DND-41 (cell line): ENCODE measurements at regions not wholly inside any gene's neighbourhood (a gene's known extent, or its start where the extent isn't known, plus 50 kb on each side); places are given as distances from the start of the nearest gene placed in this dataset.

Source experiments
- ATAC-seq: fragments of 200-7000 bp; cut with Tn5 transposase; 3 replicates; pipeline ENCODE4 v1.9.1; 2021; ENCODE audit warnings: low read depth; ENCODE audit not compliant: insufficient read depth
- DNase-seq: peaks from one replicate; pipeline ENCODE4 v3.0.0-alpha.2; 2020
- H2AFZ ChIP-seq: 2 replicates; pipeline ENCODE4 v1.6.0; 2012; ENCODE audit warnings: low read depth, low read length
- H3K27ac ChIP-seq: 2 replicates; pipeline ENCODE4 v1.5.1; 2012; ENCODE audit warnings: low read length, inconsistent platforms
- H3K27me3 ChIP-seq: fragments of 200-600 bp; sonication (generic); 2 replicates; pipeline ENCODE4 v1.6.0; 2012; ENCODE audit warnings: low read length, mild to moderate bottlenecking, inconsistent platforms; ENCODE audit not compliant: insufficient read depth, poor library complexity
- H3K36me3 ChIP-seq: 2 replicates; pipeline ENCODE4 v1.5.1; 2012; ENCODE audit warnings: low read length, inconsistent platforms; ENCODE audit not compliant: insufficient read depth
- H3K4me1 ChIP-seq: 2 replicates; pipeline ENCODE4 v1.5.1; 2012; ENCODE audit warnings: mild to moderate bottlenecking, low read length; ENCODE audit not compliant: insufficient read depth
- H3K4me2 ChIP-seq: 2 replicates; pipeline ENCODE4 v1.6.0; 2012; ENCODE audit warnings: mild to moderate bottlenecking, moderate library complexity, low read length, inconsistent platforms; ENCODE audit not compliant: insufficient read depth
- H3K4me3 ChIP-seq, 2 experiments: fragments of 200-600 bp in 1 of 2; shearing (Covaris generic) in 1 of 2; 2 replicates each; pipeline ENCODE4 v1.5.1; 2012 to 2016; ENCODE audit warnings: inconsistent platforms in 2 of 2, low read length in 2 of 2, mild to moderate bottlenecking in 2 of 2, low read depth in 1 of 2, moderate library complexity in 1 of 2
- H3K79me2 ChIP-seq: 2 replicates; pipeline ENCODE4 v1.6.0; 2012; ENCODE audit warnings: low read length, inconsistent platforms; ENCODE audit not compliant: insufficient read depth
- H3K9ac ChIP-seq: 2 replicates; pipeline ENCODE4 v1.6.0; 2012; ENCODE audit warnings: low read depth, mild to moderate bottlenecking, inconsistent platforms, low read length, moderate library complexity
- H3K9me3 ChIP-seq: 2 replicates; pipeline ENCODE4 v1.5.1; 2012; ENCODE audit warnings: low read length, moderate library complexity, mild to moderate bottlenecking, inconsistent platforms; ENCODE audit not compliant: insufficient read depth, severe bottlenecking
- H4K20me1 ChIP-seq: 2 replicates; pipeline ENCODE4 v1.6.0; 2012; ENCODE audit warnings: low read length; ENCODE audit not compliant: insufficient read depth
- EZH2 ChIP-seq: IDR thresholded peaks from 3 replicates; pipeline ENCODE4 v1.6.1; 2012; ENCODE audit warnings: borderline replicate concordance, low read depth, mild to moderate bottlenecking, moderate library complexity, low read length, inconsistent platforms; ENCODE audit not compliant: severe bottlenecking
- TF ChIP-seq, protein P1 (sequence below): IDR thresholded peaks from 2 replicates; pipeline ENCODE4 v1.5.1; 2012; ENCODE audit warnings: borderline replicate concordance, low read length, moderate library complexity, mild to moderate bottlenecking; ENCODE audit not compliant: poor library complexity, severe bottlenecking; ENCODE audit errors: extremely low read depth

DNA sequence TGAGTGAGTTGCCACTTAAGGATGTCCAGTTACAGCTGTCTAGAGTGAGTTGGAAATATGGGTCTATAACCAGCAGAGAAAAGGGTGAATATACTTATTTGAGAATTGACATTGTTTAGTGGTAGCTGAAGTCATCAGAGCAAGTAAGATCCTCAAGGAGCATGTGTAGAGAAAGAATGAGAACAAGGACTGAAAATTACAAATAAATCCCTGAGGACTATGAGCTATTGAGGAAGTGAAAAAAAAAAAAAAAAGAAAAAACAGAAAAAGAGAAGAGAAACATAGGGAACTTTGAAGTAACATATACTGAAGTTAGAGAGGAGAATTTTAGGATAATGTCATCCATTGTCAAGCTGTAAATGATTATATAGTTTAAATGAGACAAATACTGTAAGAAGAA lies 134.0 kb upstream of the CCDC68 start:
- Histone ChIP-seq H2AFZ (no peak overlapping the region), H3K4me2 (no peak overlapping the region), H3K79me2 (no peaks in the 10 kb centered on the region), H3K27me3 (no peaks in the 10 kb centered on the region), H3K27ac (no peak overlapping the region), H3K9ac (no peak overlapping the region), H3K36me3 (no peaks in the 10 kb centered on the region), H4K20me1 (no peaks in the 10 kb centered on the region), H3K4me1 (no peaks in the 10 kb centered on the region), H3K9me3 (no peaks in the 10 kb centered on the region), H3K4me3 (no peak overlapping the region)
- DNase-seq = no peak
- no peak for ATAC-seq
- TF ChIP-seq EZH2 = no peak
- TF ChIP-seq, protein P1, sequence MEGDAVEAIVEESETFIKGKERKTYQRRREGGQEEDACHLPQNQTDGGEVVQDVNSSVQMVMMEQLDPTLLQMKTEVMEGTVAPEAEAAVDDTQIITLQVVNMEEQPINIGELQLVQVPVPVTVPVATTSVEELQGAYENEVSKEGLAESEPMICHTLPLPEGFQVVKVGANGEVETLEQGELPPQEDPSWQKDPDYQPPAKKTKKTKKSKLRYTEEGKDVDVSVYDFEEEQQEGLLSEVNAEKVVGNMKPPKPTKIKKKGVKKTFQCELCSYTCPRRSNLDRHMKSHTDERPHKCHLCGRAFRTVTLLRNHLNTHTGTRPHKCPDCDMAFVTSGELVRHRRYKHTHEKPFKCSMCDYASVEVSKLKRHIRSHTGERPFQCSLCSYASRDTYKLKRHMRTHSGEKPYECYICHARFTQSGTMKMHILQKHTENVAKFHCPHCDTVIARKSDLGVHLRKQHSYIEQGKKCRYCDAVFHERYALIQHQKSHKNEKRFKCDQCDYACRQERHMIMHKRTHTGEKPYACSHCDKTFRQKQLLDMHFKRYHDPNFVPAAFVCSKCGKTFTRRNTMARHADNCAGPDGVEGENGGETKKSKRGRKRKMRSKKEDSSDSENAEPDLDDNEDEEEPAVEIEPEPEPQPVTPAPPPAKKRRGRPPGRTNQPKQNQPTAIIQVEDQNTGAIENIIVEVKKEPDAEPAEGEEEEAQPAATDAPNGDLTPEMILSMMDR = no peak

- no peaks in the 10 kb centered on the region for H4K20me1 ChIP-seq
- TF ChIP-seq, protein P1 = no peak
- TF ChIP-seq EZH2 = no peak
- H3K4me3 ChIP-seq = no peak overlapping the region
- DNase-seq = no peak
- H3K27me3 ChIP-seq = no peaks in the 10 kb centered on the region
- no peak overlapping the region for H2AFZ ChIP-seq
- H3K36me3 ChIP-seq = no peaks in the 10 kb centered on the region
- no peak overlapping the region for H3K9ac ChIP-seq
- no peak overlapping the region for H3K4me2 ChIP-seq
- no peaks in the 10 kb centered on the region for H3K4me1 ChIP-seq
- ATAC-seq = no peak
- H3K27ac ChIP-seq = no peak overlapping the region
- no peaks in the 10 kb centered on the region for H3K9me3 ChIP-seq
- H3K79me2 ChIP-seq = no peaks in the 10 kb centered on the region
These were observed 132.9 kb upstream of the CCDC68 start for GRCh38 chr18:55092166-55092565.

DNA sequence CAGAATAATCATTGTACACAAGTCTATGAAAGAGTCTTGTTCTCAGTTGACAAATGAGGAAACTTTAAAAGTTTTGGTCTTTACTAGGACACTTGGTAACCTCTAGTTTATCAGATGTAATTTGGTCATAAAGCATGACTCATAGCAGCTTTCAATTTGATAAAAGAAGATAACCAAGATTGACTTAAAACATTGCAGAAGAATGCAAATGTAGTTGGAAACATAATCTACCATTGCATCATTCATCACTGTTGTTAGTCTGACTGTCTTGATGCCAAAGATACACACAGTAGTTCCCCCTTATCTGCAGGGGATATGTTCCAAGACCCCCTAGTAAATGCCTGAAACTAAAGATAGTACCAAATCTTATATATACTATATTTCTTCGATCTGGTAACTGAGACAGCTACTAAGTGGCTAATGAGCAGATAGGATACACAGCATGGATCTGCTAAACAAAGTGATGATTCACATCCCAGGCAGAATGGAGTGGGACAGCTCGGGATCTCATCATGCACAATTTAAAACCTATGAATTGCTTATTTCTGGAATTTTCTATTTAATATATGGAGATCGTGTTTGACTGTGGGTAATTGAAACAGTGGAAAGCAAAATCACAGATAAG lies 131.4 kb upstream of the CCDC68 start:
- H3K27ac ChIP-seq = no peak overlapping the region
- no peak overlapping the region for H3K4me2 ChIP-seq
- no peaks in the 10 kb centered on the region for H3K36me3 ChIP-seq
- no peaks in the 10 kb centered on the region for H3K4me1 ChIP-seq
- no peaks in the 10 kb centered on the region for H3K9me3 ChIP-seq
- DNase-seq = no peak
- H2AFZ ChIP-seq = no peak overlapping the region
- ATAC-seq = no peak
- H3K79me2 ChIP-seq = no peaks in the 10 kb centered on the region
- no peak overlapping the region for H3K4me3 ChIP-seq
- H3K27me3 ChIP-seq = no peaks in the 10 kb centered on the region
- no peaks in the 10 kb centered on the region for H4K20me1 ChIP-seq
- TF ChIP-seq, protein P1 = no peak
- TF ChIP-seq EZH2 = no peak
- no peak overlapping the region for H3K9ac ChIP-seq
